SKM-1 (cell line): ENCODE measurements at regions not wholly inside any gene's neighbourhood (a gene's known extent, or its start where the extent isn't known, plus 50 kb on each side); places are given as distances from the start of the nearest gene placed in this dataset.
"Not testable (repeated sequence)": the region's sequence is repeated elsewhere in the genome, so short reads cannot be mapped to it uniquely, and the experiment has no call there.

Source experiments
- DNase-seq: peaks from one replicate; lab custom pipeline; 2025; ENCODE audit not compliant: unreplicated experiment; lab: John Stamatoyannopoulos, UW

- DNase-seq, result no peak
These were observed 57.3 kb upstream of the ADGRA3 start for GRCh38 chr4:22573198-22573597.

- DNase-seq, result no peak
These were observed 57.8 kb upstream of the ADGRA3 start for GRCh38 chr4:22573641-22574040.

- no peak for DNase-seq
These were observed 58.6 kb upstream of the ADGRA3 start for GRCh38 chr4:22574424-22574823.

- DNase-seq, result no peak
These were observed 59.0 kb upstream of the ADGRA3 start for GRCh38 chr4:22574880-22575279.

GRCh38 chr4:22587253-22587652, 71.4 kb upstream of the ADGRA3 start:
- no peak for DNase-seq

GRCh38 chr4:22593933-22594332, 78.1 kb upstream of the ADGRA3 start:
- no peak for DNase-seq

GRCh38 chr4:22595684-22596083, 79.8 kb upstream of the ADGRA3 start:
- no peak for DNase-seq

GRCh38 chr4:22596409-22596808, 80.5 kb upstream of the ADGRA3 start:
- DNase-seq, result no peak

- no peak for DNase-seq
These were observed 81.6 kb upstream of the ADGRA3 start for GRCh38 chr4:22597471-22597870.

- not testable (repeated sequence) for DNase-seq
These were observed 82.5 kb upstream of the ADGRA3 start for GRCh38 chr4:22598113-22599047.

GRCh38 chr4:22599228-22599928, 83.5 kb upstream of the ADGRA3 start:
- not testable (repeated sequence) for DNase-seq

- DNase-seq, result not testable (repeated sequence)
These were observed 84.1 kb upstream of the ADGRA3 start for GRCh38 chr4:22599929-22600432.

GRCh38 chr4:22601638-22602037, 85.8 kb upstream of the ADGRA3 start:
- not testable (repeated sequence) for DNase-seq

- peak; percentile 48 for DNase-seq
These were observed 85.4 kb upstream of the GBA3 start for GRCh38 chr4:22607382-22607781.

GRCh38 chr4:22609951-22610525, 82.7 kb upstream of the GBA3 start:
- not testable (repeated sequence) for DNase-seq

GRCh38 chr4:22614114-22614513, 78.6 kb upstream of the GBA3 start:
- no peak for DNase-seq

GRCh38 chr4:22616516-22616915, 76.2 kb upstream of the GBA3 start:
- no peak for DNase-seq

- DNase-seq, result not testable (repeated sequence)
These were observed 72.6 kb upstream of the GBA3 start for GRCh38 chr4:22620144-22620543.

GRCh38 chr4:22621970-22622369, 70.8 kb upstream of the GBA3 start:
- DNase-seq, result not testable (repeated sequence)

- DNase-seq, result not testable (repeated sequence)
These were observed 68.7 kb upstream of the GBA3 start for GRCh38 chr4:22624002-22624401.

- no peak for DNase-seq
These were observed 67.4 kb upstream of the GBA3 start for GRCh38 chr4:22625311-22625710.
